Transverse colon (tissue), 4 donors: ENCODE measurements at regions not wholly inside any gene's neighbourhood (a gene's known extent, or its start where the extent isn't known, plus 50 kb on each side); places are given as distances from the start of the nearest gene placed in this dataset.

Experiments used
- POLR2A ChIP-seq: fragments of 450-650 bp; IDR thresholded peaks from one replicate; pipeline ENCODE4 v1.6.1; 2016; ENCODE audit warnings: antibody characterized with exemption, mild to moderate bottlenecking, moderate library complexity
- POLR2AphosphoS5 ChIP-seq, 3 donors: sonication (generic); formaldehyde crosslinking; IDR thresholded peaks; one replicate each; pipeline ENCODE4 v1.6.1; 2016; ENCODE audit warnings: antibody characterized with exemption in 3 of 3
- TF ChIP-seq, protein P1 (sequence below), 5 experiments: fragments of 200-600 bp in 3 of 5; fragments of 450-650 bp in 2 of 5; sonication (generic) in 3 of 5; IDR thresholded peaks; 1 replicate in 2 of 5; 2 replicates in 3 of 5; pipeline ENCODE4 v1.5.1; 2016 to 2017; ENCODE audit warnings: antibody characterized with exemption in 5 of 5, inconsistent platforms in 3 of 5, mild to moderate bottlenecking in 2 of 5, moderate library complexity in 1 of 5

DNA sequence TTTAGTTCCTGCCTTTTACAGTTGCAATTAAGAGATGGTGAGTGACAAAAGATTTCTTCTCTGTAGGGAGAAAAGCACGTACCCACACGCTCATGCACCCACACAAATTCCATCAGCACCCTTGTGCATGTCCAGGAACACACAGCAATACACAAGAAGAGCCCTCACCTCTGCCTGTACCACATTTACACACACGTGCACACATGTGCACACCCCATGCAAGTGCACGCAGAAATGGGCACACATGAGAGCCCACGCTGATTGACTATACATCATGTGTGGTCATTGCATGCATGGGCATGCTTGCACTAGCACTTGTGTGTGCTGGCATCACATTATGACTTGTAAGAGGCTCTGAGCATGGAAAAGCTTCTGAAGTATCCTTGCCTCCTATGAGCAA, 70.5 kb downstream of the SERPINA3 start:
- TF ChIP-seq, protein P1, sequence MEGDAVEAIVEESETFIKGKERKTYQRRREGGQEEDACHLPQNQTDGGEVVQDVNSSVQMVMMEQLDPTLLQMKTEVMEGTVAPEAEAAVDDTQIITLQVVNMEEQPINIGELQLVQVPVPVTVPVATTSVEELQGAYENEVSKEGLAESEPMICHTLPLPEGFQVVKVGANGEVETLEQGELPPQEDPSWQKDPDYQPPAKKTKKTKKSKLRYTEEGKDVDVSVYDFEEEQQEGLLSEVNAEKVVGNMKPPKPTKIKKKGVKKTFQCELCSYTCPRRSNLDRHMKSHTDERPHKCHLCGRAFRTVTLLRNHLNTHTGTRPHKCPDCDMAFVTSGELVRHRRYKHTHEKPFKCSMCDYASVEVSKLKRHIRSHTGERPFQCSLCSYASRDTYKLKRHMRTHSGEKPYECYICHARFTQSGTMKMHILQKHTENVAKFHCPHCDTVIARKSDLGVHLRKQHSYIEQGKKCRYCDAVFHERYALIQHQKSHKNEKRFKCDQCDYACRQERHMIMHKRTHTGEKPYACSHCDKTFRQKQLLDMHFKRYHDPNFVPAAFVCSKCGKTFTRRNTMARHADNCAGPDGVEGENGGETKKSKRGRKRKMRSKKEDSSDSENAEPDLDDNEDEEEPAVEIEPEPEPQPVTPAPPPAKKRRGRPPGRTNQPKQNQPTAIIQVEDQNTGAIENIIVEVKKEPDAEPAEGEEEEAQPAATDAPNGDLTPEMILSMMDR (IDR thresholded peaks at IDR 0.05): no peak
- TF ChIP-seq POLR2AphosphoS5 (IDR thresholded peaks at IDR 0.05) (no peak), POLR2A (no peak)
